AG09319 (cell line): ENCODE measurements at regions not wholly inside any gene's neighbourhood (a gene's known extent, or its start where the extent isn't known, plus 50 kb on each side); places are given as distances from the start of the nearest gene placed in this dataset.

Source experiments
- DNase-seq: peaks from one replicate; pipeline ENCODE4 v3.0.0-alpha.2; 2010; ENCODE audit warnings: low read depth; ENCODE audit errors: extremely low read depth
- TF ChIP-seq, protein P1 (sequence below): IDR thresholded peaks from 2 replicates; pipeline ENCODE4 v1.5.1; 2011; ENCODE audit warnings: low read depth, mild to moderate bottlenecking, inconsistent platforms, low read length, moderate library complexity

- DNase-seq, result no peak
- TF ChIP-seq, protein P1, sequence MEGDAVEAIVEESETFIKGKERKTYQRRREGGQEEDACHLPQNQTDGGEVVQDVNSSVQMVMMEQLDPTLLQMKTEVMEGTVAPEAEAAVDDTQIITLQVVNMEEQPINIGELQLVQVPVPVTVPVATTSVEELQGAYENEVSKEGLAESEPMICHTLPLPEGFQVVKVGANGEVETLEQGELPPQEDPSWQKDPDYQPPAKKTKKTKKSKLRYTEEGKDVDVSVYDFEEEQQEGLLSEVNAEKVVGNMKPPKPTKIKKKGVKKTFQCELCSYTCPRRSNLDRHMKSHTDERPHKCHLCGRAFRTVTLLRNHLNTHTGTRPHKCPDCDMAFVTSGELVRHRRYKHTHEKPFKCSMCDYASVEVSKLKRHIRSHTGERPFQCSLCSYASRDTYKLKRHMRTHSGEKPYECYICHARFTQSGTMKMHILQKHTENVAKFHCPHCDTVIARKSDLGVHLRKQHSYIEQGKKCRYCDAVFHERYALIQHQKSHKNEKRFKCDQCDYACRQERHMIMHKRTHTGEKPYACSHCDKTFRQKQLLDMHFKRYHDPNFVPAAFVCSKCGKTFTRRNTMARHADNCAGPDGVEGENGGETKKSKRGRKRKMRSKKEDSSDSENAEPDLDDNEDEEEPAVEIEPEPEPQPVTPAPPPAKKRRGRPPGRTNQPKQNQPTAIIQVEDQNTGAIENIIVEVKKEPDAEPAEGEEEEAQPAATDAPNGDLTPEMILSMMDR, result no peak
Measured at GRCh38 chr1:14090062-14090461, 390.1 kb downstream of the PRDM2 start.

- no peak for DNase-seq
- TF ChIP-seq, protein P1, result no peak
Measured at GRCh38 chr1:14090531-14090930, 390.5 kb downstream of the PRDM2 start.

- no peak for DNase-seq
- TF ChIP-seq, protein P1, result peak; percentile 26
Measured at GRCh38 chr1:14094611-14095400, 394.8 kb downstream of the PRDM2 start.

DNA sequence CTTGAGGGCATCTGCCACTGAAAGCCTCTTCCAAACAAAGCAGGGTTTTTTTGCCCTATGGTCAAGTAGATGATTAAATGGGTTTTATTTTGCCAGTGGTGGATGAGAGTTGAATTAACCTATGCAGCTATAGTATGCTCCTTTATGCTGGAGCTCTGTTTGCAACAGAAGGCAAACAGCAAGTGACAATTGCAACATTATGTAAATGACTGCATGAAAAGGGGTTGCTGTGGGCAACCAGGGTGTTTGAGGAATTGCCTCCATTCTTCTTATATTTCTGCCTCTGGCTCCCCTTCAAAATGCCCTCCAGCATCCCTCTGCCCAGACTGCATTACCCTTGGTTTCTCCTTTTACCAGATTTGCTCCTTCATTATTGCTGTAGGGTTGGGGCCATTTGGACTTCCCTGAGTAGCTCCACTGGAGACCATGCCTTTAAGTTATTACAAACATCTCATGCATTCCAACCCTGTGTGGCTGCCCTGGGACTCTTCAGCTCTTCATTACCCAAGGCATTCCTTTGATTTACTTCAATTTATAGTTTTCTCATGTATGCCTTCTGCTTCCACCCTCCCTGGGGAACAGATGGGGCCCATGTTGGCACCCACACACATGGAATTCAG lies 398.4 kb downstream of the PRDM2 start:
- DNase-seq, result no peak
- TF ChIP-seq, protein P1, result no peak

GRCh38 chr1:14100444-14100843 lies 400.5 kb downstream of the PRDM2 start:
- TF ChIP-seq, protein P1, result no peak
- DNase-seq, result no peak

DNA sequence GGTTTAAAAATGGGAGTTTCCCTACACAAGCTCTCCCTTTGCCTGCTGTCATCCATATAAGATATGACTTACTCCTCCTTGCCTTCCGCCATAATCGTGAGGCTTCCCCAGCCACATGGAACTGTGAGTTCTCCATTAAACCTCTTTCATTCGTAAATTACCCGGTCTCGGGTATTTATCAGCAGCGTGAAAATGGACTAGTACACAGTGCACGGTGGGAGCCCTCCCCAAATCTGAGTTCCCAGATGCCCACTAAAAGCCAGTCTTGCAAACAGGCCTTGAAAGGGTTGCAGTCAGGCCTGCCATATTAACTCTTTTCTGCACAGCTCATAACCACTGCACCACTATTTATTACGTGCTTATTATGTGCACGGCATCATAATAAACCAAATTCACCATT lies 400.9 kb downstream of the PRDM2 start:
- TF ChIP-seq, protein P1, result no peak

DNA sequence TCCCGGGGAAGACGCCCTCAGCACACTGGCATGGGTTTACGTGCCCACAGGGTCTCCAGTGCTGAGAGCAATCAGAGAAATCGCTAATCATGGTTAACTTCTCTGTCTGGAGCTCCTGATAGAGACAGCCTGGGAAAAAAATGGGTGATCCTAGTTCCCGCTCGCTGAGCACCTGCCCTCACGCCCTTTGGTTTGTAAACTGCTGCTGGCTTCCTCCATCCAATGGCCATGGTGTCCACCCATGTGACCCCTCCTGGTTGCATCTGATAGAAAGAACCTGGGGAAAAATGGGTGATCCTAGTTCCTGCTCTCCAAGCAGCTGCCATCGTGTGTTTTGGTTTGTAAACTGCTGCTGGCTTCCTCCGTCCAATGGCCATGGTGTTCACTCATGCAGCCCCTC lies 402.2 kb downstream of the PRDM2 start:
- no peak for DNase-seq
- TF ChIP-seq, protein P1, result no peak

More for the DNA sequence above, 400.9 kb downstream of the PRDM2 start:
- DNase-seq, result no peak
